GM12874 (cell line): ENCODE measurements at regions not wholly inside any gene's neighbourhood (a gene's known extent, or its start where the extent isn't known, plus 50 kb on each side); places are given as distances from the start of the nearest gene placed in this dataset.

ENCODE experiments used
- TF ChIP-seq, protein P1 (sequence below): IDR thresholded peaks from 2 replicates; pipeline ENCODE4 v1.5.1; 2011; ENCODE audit warnings: low read depth, mild to moderate bottlenecking, control low read depth, low read length, moderate library complexity; ENCODE audit not compliant: insufficient read depth

DNA sequence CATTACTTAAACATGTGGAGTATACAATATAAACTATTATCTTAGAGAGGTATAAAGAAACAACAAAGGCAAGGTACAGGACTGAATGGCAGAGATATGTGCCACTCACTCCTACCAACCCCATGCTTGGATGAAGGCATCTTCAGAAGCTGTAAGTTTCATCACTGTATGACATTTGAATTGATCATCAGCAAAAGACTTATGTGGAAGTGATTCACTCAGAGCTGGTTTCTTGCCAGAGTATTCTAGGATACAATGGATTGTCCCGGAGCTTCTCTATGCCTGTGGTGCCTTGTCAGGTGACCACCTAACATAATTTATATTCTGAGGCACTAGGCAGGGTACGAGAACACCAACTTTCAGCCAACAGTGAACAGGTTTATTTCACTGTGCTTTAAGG, 392.2 kb downstream of the PPP1R2C start:
- TF ChIP-seq, protein P1, sequence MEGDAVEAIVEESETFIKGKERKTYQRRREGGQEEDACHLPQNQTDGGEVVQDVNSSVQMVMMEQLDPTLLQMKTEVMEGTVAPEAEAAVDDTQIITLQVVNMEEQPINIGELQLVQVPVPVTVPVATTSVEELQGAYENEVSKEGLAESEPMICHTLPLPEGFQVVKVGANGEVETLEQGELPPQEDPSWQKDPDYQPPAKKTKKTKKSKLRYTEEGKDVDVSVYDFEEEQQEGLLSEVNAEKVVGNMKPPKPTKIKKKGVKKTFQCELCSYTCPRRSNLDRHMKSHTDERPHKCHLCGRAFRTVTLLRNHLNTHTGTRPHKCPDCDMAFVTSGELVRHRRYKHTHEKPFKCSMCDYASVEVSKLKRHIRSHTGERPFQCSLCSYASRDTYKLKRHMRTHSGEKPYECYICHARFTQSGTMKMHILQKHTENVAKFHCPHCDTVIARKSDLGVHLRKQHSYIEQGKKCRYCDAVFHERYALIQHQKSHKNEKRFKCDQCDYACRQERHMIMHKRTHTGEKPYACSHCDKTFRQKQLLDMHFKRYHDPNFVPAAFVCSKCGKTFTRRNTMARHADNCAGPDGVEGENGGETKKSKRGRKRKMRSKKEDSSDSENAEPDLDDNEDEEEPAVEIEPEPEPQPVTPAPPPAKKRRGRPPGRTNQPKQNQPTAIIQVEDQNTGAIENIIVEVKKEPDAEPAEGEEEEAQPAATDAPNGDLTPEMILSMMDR = no peak

DNA sequence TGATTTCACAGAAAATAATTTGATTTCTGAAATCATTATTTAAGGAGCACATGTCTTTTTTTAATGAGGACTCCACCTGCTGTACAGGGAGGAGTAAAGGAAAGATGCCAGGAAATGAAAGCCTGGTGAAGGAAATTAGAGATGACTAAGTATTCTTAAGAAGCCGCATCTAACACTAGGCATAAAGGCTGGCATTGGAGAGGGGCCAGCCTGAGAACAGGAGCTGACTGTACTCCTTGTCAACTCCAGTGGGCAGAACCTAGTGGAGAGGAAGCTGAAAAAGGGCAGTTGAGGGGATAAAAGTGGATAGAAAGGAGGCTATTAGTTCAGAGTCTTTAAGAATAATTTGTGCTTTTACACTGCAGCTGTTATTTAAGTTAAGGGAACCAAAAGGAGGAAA, 393.0 kb downstream of the PPP1R2C start:
- TF ChIP-seq, protein P1 = no peak

DNA sequence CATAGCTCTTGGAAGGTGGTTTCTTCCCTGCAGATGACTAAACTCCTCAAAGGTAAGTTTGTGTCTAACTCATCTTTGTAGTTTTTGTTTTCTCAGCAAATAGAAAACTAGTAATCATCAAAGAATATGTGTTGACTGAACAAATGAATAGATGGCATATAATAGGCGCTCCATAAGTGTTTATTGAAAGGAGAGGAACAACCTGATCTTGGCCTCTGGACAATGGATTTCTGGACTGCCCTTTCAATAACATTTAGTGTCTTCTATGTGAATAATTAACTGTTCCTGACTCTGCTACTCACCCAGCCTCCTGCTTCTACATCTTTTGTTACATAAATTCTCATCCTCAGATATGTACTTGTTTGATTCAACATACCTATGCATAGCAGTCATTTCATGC, 399.1 kb downstream of the PPP1R2C start:
- TF ChIP-seq, protein P1 = no peak

DNA sequence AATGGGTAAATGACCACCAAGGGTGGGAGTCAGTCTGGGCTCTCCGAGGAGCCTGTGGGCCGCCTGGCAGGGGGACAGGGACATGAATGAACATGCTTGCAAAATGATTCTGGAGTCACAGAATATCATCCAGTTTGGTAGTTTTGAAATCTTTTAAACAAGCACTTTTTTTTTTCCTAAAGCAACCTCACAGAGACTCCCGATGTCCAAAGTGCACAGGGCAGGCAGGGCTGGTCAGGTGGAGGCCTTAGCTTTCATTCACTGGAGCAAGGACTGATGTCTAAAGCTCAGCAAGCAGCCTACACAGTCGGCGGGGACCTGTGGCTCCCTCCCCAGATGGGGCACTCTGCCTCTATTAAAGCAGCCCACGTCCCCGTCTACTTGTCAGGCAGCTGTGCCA, 402.9 kb downstream of the PPP1R2C start:
- TF ChIP-seq, protein P1 = no peak

DNA sequence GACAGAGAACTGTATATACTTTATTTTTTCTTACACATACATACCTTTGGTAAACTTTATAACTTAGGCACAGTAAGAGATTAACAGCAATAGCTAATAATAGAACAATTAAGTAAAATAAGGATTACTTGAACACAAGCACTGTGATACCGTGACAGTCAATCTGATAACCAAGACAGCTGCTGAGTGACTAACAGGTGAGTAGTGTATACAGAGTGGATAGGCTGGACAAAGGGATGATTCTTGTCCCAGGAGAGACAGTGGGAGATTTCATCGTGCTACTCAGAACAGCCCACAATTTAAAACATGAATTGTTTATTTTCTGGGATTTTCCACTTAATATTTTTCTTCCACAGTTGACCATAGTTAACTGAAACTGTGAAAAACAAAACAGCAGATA, 411.8 kb downstream of the PPP1R2C start:
- TF ChIP-seq, protein P1 = no peak

DNA sequence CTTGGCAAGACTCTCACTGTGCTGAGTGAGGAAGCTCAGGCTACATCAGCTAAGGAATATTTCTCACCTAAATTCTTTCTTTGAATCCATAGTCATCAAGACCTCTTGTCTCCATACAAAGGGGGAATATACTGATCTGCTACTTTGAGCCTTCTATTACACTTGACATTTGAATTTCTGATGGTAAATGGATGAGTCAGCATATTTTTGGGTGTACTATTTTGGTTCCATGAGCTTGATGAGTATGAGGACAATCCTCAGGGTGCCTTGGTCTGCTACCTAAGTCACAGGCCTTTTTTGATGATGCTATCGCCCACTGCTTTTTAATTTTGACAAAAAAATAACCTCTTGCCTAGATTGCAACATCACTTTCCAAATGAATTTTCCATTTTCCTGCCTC, 415.7 kb downstream of the PPP1R2C start:
- TF ChIP-seq, protein P1 = no peak
